MCF 10A (cell line): ENCODE measurements at regions not wholly inside any gene's neighbourhood (a gene's known extent, or its start where the extent isn't known, plus 50 kb on each side); places are given as distances from the start of the nearest gene placed in this dataset.

ENCODE experiments used
- BruUV-seq: library from RNA; stranded (reverse); fragments of 400-500 nt; replicated peaks from 2 replicates; lab custom pipeline; 2021; lab: Mats Ljungman, UMichigan
- CTCF ChIA-PET: fragments of 300-600 bp; sonication (Branson Sonifier 250); formaldehyde crosslinking; extraction: SDS; loops from one replicate; lab custom pipeline; 2021; ENCODE audit warnings: antibody characterized with exemption, inconsistent platforms; lab: Yijun Ruan, JAX
- POLR2A ChIA-PET: fragments of 300-600, 350-650 bp; sonication (Branson Sonifier 250); formaldehyde crosslinking; extraction: SDS; loops from one replicate; lab custom pipeline; 2020; ENCODE audit warnings: antibody characterized with exemption, inconsistent platforms; lab: Yijun Ruan, JAX
- DNase-seq: peaks from one replicate; pipeline ENCODE4 v3.0.0-alpha.2; 2018; ENCODE audit not compliant: unreplicated experiment
- H3K27ac Mint-ChIP-seq: one replicate; pipeline ENCODE4 v1.8.0; 2022; ENCODE audit warnings: mild to moderate bottlenecking, low read depth, mixed read lengths; ENCODE audit not compliant: unreplicated experiment
- H3K27me3 Mint-ChIP-seq: one replicate; pipeline ENCODE4 v1.8.0; 2022; ENCODE audit warnings: mixed read lengths; ENCODE audit not compliant: insufficient read depth, unreplicated experiment
- H3K36me3 Mint-ChIP-seq: one replicate; pipeline ENCODE4 v1.8.0; 2022; ENCODE audit warnings: mild to moderate bottlenecking, moderate library complexity, mixed read lengths; ENCODE audit not compliant: insufficient read depth, unreplicated experiment
- H3K4me1 Mint-ChIP-seq: one replicate; pipeline ENCODE4 v1.8.0; 2022; ENCODE audit warnings: mixed read lengths; ENCODE audit not compliant: insufficient read depth, unreplicated experiment
- H3K4me3 Mint-ChIP-seq: one replicate; pipeline ENCODE4 v1.8.0; 2022; ENCODE audit warnings: mild to moderate bottlenecking, moderate library complexity, mixed read lengths; ENCODE audit not compliant: unreplicated experiment
- H3K9me3 Mint-ChIP-seq: one replicate; pipeline ENCODE4 v1.8.0; 2022; ENCODE audit warnings: mixed read lengths; ENCODE audit not compliant: unreplicated experiment
- intact Hi-C: fragments of 100-400 bp; cut with micrococcal nuclease; formaldehyde crosslinking; loops from 2 replicates; pipeline ENCODE4 v1.14.1; 2022
- TF ChIP-seq, protein P1 (sequence below): fragments of 200-600 bp; IDR thresholded peaks from one replicate; pipeline ENCODE4 v1.8.0; 2022; ENCODE audit warnings: antibody characterized with exemption, mild to moderate bottlenecking; ENCODE audit not compliant: unreplicated experiment

DNA sequence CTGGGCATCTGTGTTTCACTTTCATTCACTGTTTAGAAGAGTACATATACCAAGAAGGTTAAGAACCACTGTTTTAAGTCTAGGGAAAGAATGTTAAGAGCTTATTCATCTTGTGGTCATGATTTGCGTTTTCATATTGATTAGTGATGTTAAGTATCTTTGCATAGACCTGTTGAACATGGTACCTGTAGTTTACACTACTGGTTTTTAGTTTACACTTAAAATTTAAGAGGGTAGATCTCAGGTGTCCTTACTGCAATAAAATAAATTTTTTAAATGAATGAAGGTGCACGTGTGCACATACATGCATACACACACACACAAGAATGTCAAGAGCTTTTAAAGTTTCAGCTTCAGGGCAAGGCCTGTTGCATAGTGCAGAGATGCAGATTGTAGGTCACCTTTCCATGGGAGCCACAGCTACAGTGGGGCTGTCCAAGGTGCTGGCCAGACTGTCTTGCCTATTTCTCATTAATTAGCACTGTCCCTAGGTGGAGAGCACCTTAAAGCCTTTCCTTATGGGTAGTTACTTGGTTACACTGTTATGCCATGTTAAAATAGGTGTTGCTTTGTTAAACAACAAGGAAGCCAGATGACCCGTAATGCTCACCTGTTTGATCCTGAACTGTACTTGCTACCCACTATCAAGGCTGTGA is 543.0 kb upstream of the DAB1 start:
- Mint-ChIP-seq H3K36me3 (no peaks in the 10 kb centered on the region), H3K27ac (no peak overlapping the region), H3K4me1 (no peaks in the 10 kb centered on the region), H3K4me3 (no peak overlapping the region), H3K9me3 (no peaks in the 10 kb centered on the region), H3K27me3 (no peaks in the 10 kb centered on the region)
- peak; percentile 40 for DNase-seq
- TF ChIP-seq, protein P1, sequence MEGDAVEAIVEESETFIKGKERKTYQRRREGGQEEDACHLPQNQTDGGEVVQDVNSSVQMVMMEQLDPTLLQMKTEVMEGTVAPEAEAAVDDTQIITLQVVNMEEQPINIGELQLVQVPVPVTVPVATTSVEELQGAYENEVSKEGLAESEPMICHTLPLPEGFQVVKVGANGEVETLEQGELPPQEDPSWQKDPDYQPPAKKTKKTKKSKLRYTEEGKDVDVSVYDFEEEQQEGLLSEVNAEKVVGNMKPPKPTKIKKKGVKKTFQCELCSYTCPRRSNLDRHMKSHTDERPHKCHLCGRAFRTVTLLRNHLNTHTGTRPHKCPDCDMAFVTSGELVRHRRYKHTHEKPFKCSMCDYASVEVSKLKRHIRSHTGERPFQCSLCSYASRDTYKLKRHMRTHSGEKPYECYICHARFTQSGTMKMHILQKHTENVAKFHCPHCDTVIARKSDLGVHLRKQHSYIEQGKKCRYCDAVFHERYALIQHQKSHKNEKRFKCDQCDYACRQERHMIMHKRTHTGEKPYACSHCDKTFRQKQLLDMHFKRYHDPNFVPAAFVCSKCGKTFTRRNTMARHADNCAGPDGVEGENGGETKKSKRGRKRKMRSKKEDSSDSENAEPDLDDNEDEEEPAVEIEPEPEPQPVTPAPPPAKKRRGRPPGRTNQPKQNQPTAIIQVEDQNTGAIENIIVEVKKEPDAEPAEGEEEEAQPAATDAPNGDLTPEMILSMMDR, result no peak
- ChIA-PET POLR2A (no interaction called here), CTCF (interaction anchor here (0.7 kb wide), 1 partner anchor 257 kb away, joined by 3 read pairs; no protein-coding TSS in a partner anchor)
- intact Hi-C loops, result no loop called here
- BruUV-seq, result no TSS peak

DNA sequence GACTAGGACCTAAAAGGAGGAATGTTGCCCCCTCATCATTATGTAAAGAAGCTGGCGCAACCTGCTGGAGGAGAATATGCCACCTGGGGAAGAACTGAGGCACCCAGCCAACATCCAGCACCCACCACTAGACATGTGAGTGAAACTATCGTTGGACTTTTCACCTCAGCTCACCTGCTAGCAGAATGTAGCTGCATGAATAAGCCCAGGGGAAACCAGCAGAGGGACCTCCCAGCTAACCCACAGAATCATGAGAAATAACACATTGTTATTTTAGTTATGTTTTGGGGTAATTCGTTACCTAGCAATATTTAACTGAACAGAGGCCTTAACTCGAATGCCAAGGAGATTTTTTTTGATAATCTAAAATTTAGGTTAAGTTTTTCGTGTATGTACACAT is 542.5 kb upstream of the DAB1 start:
- BruUV-seq, result no TSS peak
- POLR2A ChIA-PET, result no interaction called here
- intact Hi-C loops, result no loop called here
- CTCF ChIA-PET, result interaction anchor here (0.7 kb wide), 1 partner anchor 257 kb away, joined by 3 read pairs; no protein-coding TSS in a partner anchor
- H3K27ac Mint-ChIP-seq, result no peak overlapping the region
- no peaks in the 10 kb centered on the region for H3K36me3 Mint-ChIP-seq
- no peaks in the 10 kb centered on the region for H3K4me1 Mint-ChIP-seq
- no peak for DNase-seq
- H3K9me3 Mint-ChIP-seq, result no peaks in the 10 kb centered on the region
- no peak overlapping the region for H3K4me3 Mint-ChIP-seq
- H3K27me3 Mint-ChIP-seq, result no peaks in the 10 kb centered on the region
- TF ChIP-seq, protein P1, result no peak

DNA sequence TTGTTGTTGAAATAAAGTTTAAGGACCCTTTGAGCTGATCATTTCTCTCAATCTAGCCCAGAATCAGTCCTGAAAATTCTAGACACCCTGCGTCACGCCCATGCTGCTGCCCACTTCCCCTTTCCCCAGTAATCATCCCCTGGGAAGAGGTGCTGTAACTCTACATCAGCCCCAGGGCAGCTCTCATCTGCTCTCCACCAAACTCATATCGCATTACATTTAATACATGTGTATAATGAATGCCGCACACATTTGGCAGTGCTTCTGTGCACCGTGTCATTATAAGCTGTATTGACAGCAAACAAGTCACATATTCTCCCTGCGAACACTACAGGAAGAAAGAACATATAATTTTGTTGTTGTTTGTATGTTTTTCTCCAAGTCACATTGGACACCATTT is 539.7 kb upstream of the DAB1 start:
- ChIA-PET POLR2A (no interaction called here), CTCF (interaction anchor here (0.5 to 1.4 kb wide), 2 partner anchors 200 to 234 kb away, joined by 3 to 4 read pairs; no protein-coding TSS in a partner anchor)
- Mint-ChIP-seq H3K27ac (no peak overlapping the region), H3K36me3 (no peaks in the 10 kb centered on the region), H3K27me3 (peaks cover 6% of the 10 kb centered on the region), H3K9me3 (no peaks in the 10 kb centered on the region), H3K4me1 (no peaks in the 10 kb centered on the region), H3K4me3 (no peak overlapping the region)
- TF ChIP-seq, protein P1, result no peak
- BruUV-seq, result no TSS peak
- intact Hi-C loops, result no loop called here
- DNase-seq, result no peak

DNA sequence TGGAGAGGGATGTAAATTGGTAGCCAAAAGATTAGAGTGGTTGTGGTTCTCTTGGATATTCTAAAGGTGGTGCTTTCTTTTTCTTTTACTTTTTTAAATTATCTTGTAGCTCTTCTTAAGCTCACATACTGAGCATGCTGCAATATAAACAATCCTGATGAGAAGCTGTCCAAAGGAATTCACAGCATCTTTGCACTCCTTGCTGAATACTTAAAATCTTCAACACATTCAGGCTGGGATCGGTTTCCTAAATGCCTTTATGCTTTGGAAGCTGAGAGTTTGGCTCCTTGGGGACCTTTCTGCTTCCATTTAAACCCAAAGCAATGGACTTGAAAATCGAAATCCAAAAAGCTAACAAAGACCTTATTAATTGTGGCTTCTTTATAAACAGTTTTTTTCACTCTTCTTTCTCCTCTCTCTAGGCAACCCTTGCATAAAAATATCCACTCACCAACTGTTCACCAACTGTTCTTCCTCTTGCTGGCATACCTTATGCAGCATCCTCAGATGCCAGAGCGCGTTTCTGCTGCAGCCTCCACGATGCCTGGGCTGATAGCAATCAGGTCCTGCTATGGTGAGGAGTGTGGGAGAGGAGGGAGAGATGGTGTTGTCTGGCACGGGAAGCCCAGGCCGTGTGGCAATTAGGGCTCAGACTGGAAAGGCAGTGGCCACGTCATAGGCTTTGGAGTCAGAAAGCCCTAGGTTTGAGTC is 535.8 kb upstream of the DAB1 start:
- no peaks in the 10 kb centered on the region for H3K9me3 Mint-ChIP-seq
- TF ChIP-seq, protein P1, result no peak
- peaks cover 8% of the 10 kb centered on the region for H3K27me3 Mint-ChIP-seq
- intact Hi-C loops, result no loop called here
- BruUV-seq, result no TSS peak
- no peaks in the 10 kb centered on the region for H3K36me3 Mint-ChIP-seq
- ChIA-PET POLR2A (no interaction called here), CTCF (interaction anchor here (0.6 kb wide), 3 partner anchors 39 to 881 kb away, joined by 3 read pairs; no protein-coding TSS in a partner anchor)
- no peak overlapping the region for H3K27ac Mint-ChIP-seq
- H3K4me3 Mint-ChIP-seq, result no peak overlapping the region
- H3K4me1 Mint-ChIP-seq, result no peaks in the 10 kb centered on the region
- no peak for DNase-seq
